ENCODE measurements at regions not wholly inside any gene's neighbourhood (a gene's known extent, or its start where the extent isn't known, plus 50 kb on each side); places are given as distances from the start of the nearest gene placed in this dataset.

GRCh38 chr11:119935349-119935925 is 202.5 kb downstream of the TRIM29 start (continued):
- TF ChIP-seq ZSCAN32 (CRISPR knock-in tag; IDR thresholded peaks at IDR 0.05) = no peak
- TF ChIP-seq CTCF (IDR thresholded peaks at IDR 0.05 in 2 of 3, conservative IDR thresholded peaks at IDR 0.05 in 1 of 3; ENCODE audit: insufficient read depth in 2 of 3, low read depth in 1 of 3, low read length in 3 of 3) = no peak
- TF ChIP-seq ZNF395 (CRISPR knock-in tag; IDR thresholded peaks at IDR 0.05) = no peak
- TF ChIP-seq MCM7 (IDR thresholded peaks at IDR 0.05) = no peak
- no peak for TF ChIP-seq NONO (IDR thresholded peaks at IDR 0.05; ENCODE audit: low read depth in 2 of 2, low read length in 1 of 2)

GRCh38 chr11:119934866-119935265 is 203.0 kb downstream of the TRIM29 start:
- WGBS (ENCODE audit: insufficient coverage, low coverage, missing lambda C conversion rate) = 0% methylated on average over 5 of the region's 5 CpGs
- Histone ChIP-seq H3K9me1 (ENCODE audit: control insufficient read depth, insufficient read depth, low read length) (no peaks in the 10 kb centered on the region), H3K4me3 (no peak overlapping the region), H3K27ac (ENCODE audit: extremely low read depth, low read depth, low read length) (no peak overlapping the region), H3K4me2 (ENCODE audit: insufficient read depth, low read length) (no peak overlapping the region), H3K79me2 (ENCODE audit: control insufficient read depth, insufficient read depth, low read length) (no peaks in the 10 kb centered on the region), H3K4me1 (replicated peaks in 1 of 2; ENCODE audit: control insufficient read depth in 2 of 2, insufficient read depth in 2 of 2, low read length in 2 of 2) (no peaks in the 10 kb centered on the region), H3K36me3 (ENCODE audit: control insufficient read depth, insufficient read depth, low read length) (no peaks in the 10 kb centered on the region), H2AFZ (ENCODE audit: low read depth, low read length) (no peak overlapping the region), H4K20me1 (replicated peaks; ENCODE audit: control insufficient read depth, insufficient read depth, low read length) (no peaks in the 10 kb centered on the region; the same call in 1 of the 2 replicates), H3K27me3 (ENCODE audit: control insufficient read depth in 2 of 2, insufficient read depth in 2 of 2, low read length in 2 of 2) (peaks cover 0 to 25% of the 10 kb centered on the region in 2 experiments; a peak in 2 of 5 replicates), H3K9ac (ENCODE audit: insufficient read depth in 1 of 2, low read depth in 2 of 2, low read length in 2 of 2) (no peak overlapping the region), H3K9me3 (replicated peaks; ENCODE audit: control insufficient read depth, insufficient read depth, low read depth, low read length) (no peaks in the 10 kb centered on the region)
- DNase-seq (ENCODE audit: extremely low read depth in 1 of 4, low spot score in 3 of 4) (no peak), ATAC-seq (no peak), FAIRE-seq (no peak)
- TF ChIP-seq ZNF395 (CRISPR knock-in tag; IDR thresholded peaks at IDR 0.05) = no peak
- no peak for TF ChIP-seq ARID2 (IDR thresholded peaks at IDR 0.05)
- no peak for TF ChIP-seq KAT8 (IDR thresholded peaks at IDR 0.05; ENCODE audit: low read depth)
- TF ChIP-seq SIRT6 (IDR thresholded peaks at IDR 0.05; ENCODE audit: low read depth, low read length) = no peak
- TF ChIP-seq NFIX (CRISPR knock-in tag; IDR thresholded peaks at IDR 0.05; ENCODE audit: low read depth) = no peak
- no peak for TF ChIP-seq NR1H2 (CRISPR knock-in tag; IDR thresholded peaks at IDR 0.05)
- TF ChIP-seq ZNF175 (CRISPR knock-in tag; IDR thresholded peaks at IDR 0.05; ENCODE audit: low read depth) = no peak
- no peak for TF ChIP-seq POLR2AphosphoS2 (IDR thresholded peaks at IDR 0.05; ENCODE audit: low read length)
- no peak for TF ChIP-seq CHD1 (IDR thresholded peaks at IDR 0.05; ENCODE audit: low read length)
- no peak for TF ChIP-seq CHCHD3 (CRISPR knock-in tag; IDR thresholded peaks at IDR 0.05)
- TF ChIP-seq MCM5 (IDR thresholded peaks at IDR 0.05; ENCODE audit: low read depth) = no peak
- intact Hi-C loops (cut with micrococcal nuclease) = no loop called here
- POLR2A ChIA-PET = no interaction called here
- in situ Hi-C loops (cut with MboI) = no loop called here
- CTCF ChIA-PET (ENCODE audit: low intra/inter-chr PET ratio) = no interaction called here
- BruUV-seq (replicated peaks) = no TSS peak

Data from K562 (cell line).